GM23248 (cell line): ENCODE measurements at regions not wholly inside any gene's neighbourhood (a gene's known extent, or its start where the extent isn't known, plus 50 kb on each side); places are given as distances from the start of the nearest gene placed in this dataset.

ENCODE experiments used
- DNase-seq: peaks from one replicate; pipeline ENCODE4 v3.0.0-alpha.2; 2015
- H2AFZ ChIP-seq: fragments of 200-600 bp; sonication (generic); 2 replicates; pipeline ENCODE4 v1.6.1; 2016; ENCODE audit warnings: antibody characterized with exemption
- H3F3A ChIP-seq: fragments of 200-600 bp; sonication (generic); 2 replicates; pipeline ENCODE4 v1.6.1; 2016; ENCODE audit warnings: mild to moderate bottlenecking, antibody characterized with exemption, mixed run types; ENCODE audit not compliant: insufficient read depth
- H3K27ac ChIP-seq: fragments of 200-600 bp; sonication (generic); 2 replicates; pipeline ENCODE4 v1.5.1; 2016; ENCODE audit warnings: mild to moderate bottlenecking
- H3K27me3 ChIP-seq: fragments of 200-600 bp; sonication (generic); replicated peaks from 2 replicates; pipeline ENCODE4 v1.6.1; 2016; ENCODE audit warnings: mild to moderate bottlenecking; ENCODE audit not compliant: insufficient read depth
- H3K36me3 ChIP-seq: fragments of 200-600 bp; sonication (generic); 2 replicates; pipeline ENCODE4 v1.6.1; 2016; ENCODE audit warnings: low read depth, mild to moderate bottlenecking
- H3K4me1 ChIP-seq: fragments of 200-600 bp; sonication (generic); 2 replicates; pipeline ENCODE4 v1.6.1; 2016; ENCODE audit warnings: mild to moderate bottlenecking; ENCODE audit not compliant: insufficient read depth
- H3K4me2 ChIP-seq: fragments of 200-600 bp; sonication (generic); one replicate; pipeline ENCODE4 v1.6.1; 2016; ENCODE audit warnings: mild to moderate bottlenecking; ENCODE audit not compliant: unreplicated experiment
- H3K4me3 ChIP-seq: fragments of 200-600 bp; sonication (generic); 2 replicates; pipeline ENCODE4 v1.5.1; 2016; ENCODE audit warnings: mild to moderate bottlenecking
- H3K79me2 ChIP-seq: fragments of 200-600 bp; sonication (generic); 2 replicates; pipeline ENCODE4 v1.6.1; 2016; ENCODE audit warnings: mild to moderate bottlenecking; ENCODE audit not compliant: insufficient read depth
- H3K9ac ChIP-seq: fragments of 200-600 bp; sonication (generic); 2 replicates; pipeline ENCODE4 v1.6.1; 2016; ENCODE audit warnings: mild to moderate bottlenecking
- H3K9me2 ChIP-seq: fragments of 200-600 bp; sonication (generic); 2 replicates; pipeline ENCODE4 v1.6.1; 2016; ENCODE audit warnings: mixed run types, mild to moderate bottlenecking, moderate library complexity; ENCODE audit not compliant: insufficient read depth
- H3K9me3 ChIP-seq: fragments of 200-600 bp; sonication (generic); one replicate; pipeline ENCODE4 v1.6.1; 2017; ENCODE audit warnings: low read depth
- H4K20me1 ChIP-seq: fragments of 200-600 bp; sonication (generic); 2 replicates; pipeline ENCODE4 v1.6.0; 2016; ENCODE audit not compliant: insufficient read depth
- EZH2 ChIP-seq: fragments of 200-600 bp; sonication (generic); IDR thresholded peaks from 2 replicates; pipeline ENCODE4 v1.6.1; 2018; ENCODE audit warnings: antibody characterized with exemption, mild to moderate bottlenecking; ENCODE audit not compliant: insufficient read depth, poor library complexity, severe bottlenecking
- EZH2phosphoT487 ChIP-seq: fragments of 200-600 bp; sonication (generic); IDR thresholded peaks from 2 replicates; pipeline ENCODE4 v1.6.1; 2018; ENCODE audit warnings: antibody characterized with exemption, moderate library complexity, mild to moderate bottlenecking, low read depth; ENCODE audit not compliant: insufficient read depth
- WGBS, 2 experiments: methylation state at CpG; one replicate each; pipeline ENCODE4 v1.1.6; 2015 to 2017; ENCODE audit warnings: low lambda C conversion rate in 2 of 2, low coverage in 1 of 2; ENCODE audit errors: missing lambda C conversion rate in 2 of 2; 5-methylcytosine and 5-hydroxymethylcytosine counted together
- in situ Hi-C: fragments of 300-500 bp; cut with MboI; formaldehyde crosslinking; loops from 2 replicates; pipeline ENCODE4 v1.15.0; 2020

DNA sequence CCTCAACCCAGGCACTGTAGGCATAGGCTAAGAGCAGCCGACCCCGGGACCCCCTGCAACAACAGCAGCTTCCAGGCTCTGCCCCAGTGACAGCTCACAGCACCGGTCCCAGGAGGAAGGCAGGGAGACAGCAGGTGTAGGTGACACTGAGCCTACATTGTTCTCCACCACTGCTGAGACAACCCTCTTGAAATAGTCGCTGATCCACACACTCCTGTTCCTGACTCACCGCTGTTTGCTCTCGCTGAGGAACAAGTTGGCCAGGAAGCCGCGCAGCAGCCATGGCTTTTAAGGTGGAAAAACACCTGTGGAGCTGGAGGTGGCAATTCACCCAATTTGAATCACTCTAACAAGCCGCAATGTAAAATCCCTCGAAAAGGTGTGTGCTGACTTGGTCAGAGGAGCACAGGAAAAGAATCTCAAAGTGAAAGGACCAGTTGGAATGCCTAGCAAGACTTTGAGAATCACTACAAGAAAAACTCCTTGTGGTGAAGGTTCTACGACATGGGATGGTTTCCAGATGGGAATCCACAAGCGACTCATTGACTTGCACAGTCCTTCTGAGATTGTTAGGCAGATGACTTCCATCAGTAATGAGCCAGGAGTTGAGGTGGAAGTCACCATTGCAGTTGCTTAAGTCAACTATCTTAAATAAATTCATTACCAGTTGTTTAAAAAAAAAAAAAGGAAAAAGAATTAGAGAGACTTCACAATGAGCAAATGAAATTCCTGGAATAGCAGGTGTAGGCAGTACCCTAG, 167.5 kb downstream of the ARL4C start:
- Histone ChIP-seq H3K36me3 (no peaks in the 10 kb centered on the region), H3K27me3 (no peaks in the 10 kb centered on the region), H2AFZ (no peak overlapping the region), H3K27ac (no peak overlapping the region), H3K9me3 (no peaks in the 10 kb centered on the region), H3K9me2 (no peaks in the 10 kb centered on the region), H4K20me1 (no peaks in the 10 kb centered on the region), H3K4me1 (no peaks in the 10 kb centered on the region), H3K4me2 (no peak overlapping the region), H3F3A (no peaks in the 10 kb centered on the region), H3K4me3 (no peak overlapping the region), H3K79me2 (no peaks in the 10 kb centered on the region), H3K9ac (no peak overlapping the region)
- DNase-seq: peak; percentile 38
- WGBS, 2 experiments: 85 to 86% methylated on average over 12 of the region's 12 CpGs
- TF ChIP-seq EZH2 (no peak), EZH2phosphoT487 (no peak)
- in situ Hi-C loops: no loop called here

- TF ChIP-seq EZH2phosphoT487: no peak
- no peak overlapping the region for H3K4me3 ChIP-seq
- no peak overlapping the region for H3K9ac ChIP-seq
- DNase-seq: no peak
- H4K20me1 ChIP-seq: no peaks in the 10 kb centered on the region
- 88 to 90% methylated on average over 12 of the region's 12 CpGs for WGBS, 2 experiments
- in situ Hi-C loops: no loop called here
- no peaks in the 10 kb centered on the region for H3K36me3 ChIP-seq
- no peaks in the 10 kb centered on the region for H3K9me3 ChIP-seq
- H3F3A ChIP-seq: no peaks in the 10 kb centered on the region
- H3K9me2 ChIP-seq: no peaks in the 10 kb centered on the region
- H3K79me2 ChIP-seq: no peaks in the 10 kb centered on the region
- H3K4me1 ChIP-seq: no peaks in the 10 kb centered on the region
- H2AFZ ChIP-seq: no peak overlapping the region
- H3K4me2 ChIP-seq: no peak overlapping the region
- H3K27me3 ChIP-seq: no peaks in the 10 kb centered on the region
- H3K27ac ChIP-seq: no peak overlapping the region
Observed at GRCh38 chr2:234328444-234328990, 168.4 kb downstream of the ARL4C start.

DNA sequence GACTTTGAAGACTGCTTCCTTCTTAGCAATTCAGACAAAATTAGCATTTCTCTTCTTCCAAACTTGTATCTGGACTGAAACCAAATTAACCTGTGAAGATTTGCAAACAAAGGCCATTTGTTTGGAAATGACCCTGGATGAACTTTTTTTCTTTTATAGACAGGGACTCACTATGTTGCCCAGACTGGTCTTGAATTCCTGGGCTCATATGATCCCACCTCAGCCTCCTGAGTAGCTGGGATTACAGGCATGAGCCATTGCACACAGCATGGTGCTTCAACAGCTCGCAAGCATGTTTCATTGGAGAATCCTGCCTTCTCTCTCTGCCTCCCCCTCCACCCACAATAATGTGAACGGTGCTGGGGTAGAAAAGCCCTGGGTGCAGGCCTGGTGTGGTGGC, 170.2 kb downstream of the ARL4C start:
- no peak overlapping the region for H3K4me2 ChIP-seq
- DNase-seq: no peak
- H3K9ac ChIP-seq: no peak overlapping the region
- WGBS, 2 experiments: 71 to 85% methylated on average over 2 of the region's 2 CpGs
- in situ Hi-C loops: no loop called here
- no peaks in the 10 kb centered on the region for H3K36me3 ChIP-seq
- no peaks in the 10 kb centered on the region for H4K20me1 ChIP-seq
- no peaks in the 10 kb centered on the region for H3K9me3 ChIP-seq
- no peak overlapping the region for H3K4me3 ChIP-seq
- no peaks in the 10 kb centered on the region for H3K27me3 ChIP-seq
- H2AFZ ChIP-seq: no peak overlapping the region
- H3K27ac ChIP-seq: no peak overlapping the region
- TF ChIP-seq EZH2 (no peak), EZH2phosphoT487 (no peak)
- no peaks in the 10 kb centered on the region for H3F3A ChIP-seq
- H3K9me2 ChIP-seq: no peaks in the 10 kb centered on the region
- H3K79me2 ChIP-seq: no peaks in the 10 kb centered on the region
- H3K4me1 ChIP-seq: no peaks in the 10 kb centered on the region

DNA sequence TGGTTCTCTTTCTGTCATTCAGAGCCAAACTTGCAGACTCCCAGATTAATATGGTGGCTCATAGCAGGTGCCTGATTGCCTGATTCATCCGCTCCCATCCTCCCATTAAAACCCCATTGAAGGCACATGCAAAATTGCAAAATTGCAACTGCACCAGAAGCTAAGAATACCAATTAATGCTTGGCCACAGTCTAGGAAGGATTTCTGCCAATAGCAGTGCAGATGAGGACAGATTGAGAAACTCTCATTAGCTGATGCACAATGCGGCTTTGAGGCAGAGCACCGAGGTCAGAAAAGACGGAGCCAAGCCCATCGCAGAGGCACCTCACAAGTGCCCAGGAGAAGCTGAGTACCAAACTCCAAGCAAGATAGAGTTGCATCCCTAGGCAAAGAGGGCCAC, 172.8 kb downstream of the ARL4C start:
- Histone ChIP-seq H3K4me1 (no peaks in the 10 kb centered on the region), H3K79me2 (no peaks in the 10 kb centered on the region), H2AFZ (no peak overlapping the region), H3K4me3 (no peak overlapping the region), H4K20me1 (no peaks in the 10 kb centered on the region), H3K27me3 (0 out of 2 replicates have a peak, but pooled peaks cover 8% of the 10 kb centered on the region), H3K9me3 (no peaks in the 10 kb centered on the region), H3K9me2 (no peaks in the 10 kb centered on the region), H3K4me2 (no peak overlapping the region), H3F3A (no peaks in the 10 kb centered on the region), H3K27ac (no peak overlapping the region), H3K36me3 (no peaks in the 10 kb centered on the region), H3K9ac (no peak overlapping the region)
- WGBS, 2 experiments: 22 to 40% methylated on average over 5 of the region's 5 CpGs
- in situ Hi-C loops: no loop called here
- TF ChIP-seq EZH2phosphoT487 (no peak), EZH2 (no peak)
- no peak for DNase-seq
